ENCODE measurements at regions not wholly inside any gene's neighbourhood (a gene's known extent, or its start where the extent isn't known, plus 50 kb on each side); places are given as distances from the start of the nearest gene placed in this dataset.

- TF ChIP-seq CTCF (IDR thresholded peaks at IDR 0.05; ENCODE audit: low read depth, low read length), result no peak
- TF ChIP-seq EZH2phosphoT487 (IDR thresholded peaks at IDR 0.05; ENCODE audit: low read depth), result no peak
These were observed 674.4 kb downstream of the TOX3 start for GRCh38 chr16:51872524-51872923.
